NCI-H1092 (cell line): ENCODE measurements at regions not wholly inside any gene's neighbourhood (a gene's known extent, or its start where the extent isn't known, plus 50 kb on each side); places are given as distances from the start of the nearest gene placed in this dataset.

Experiments used
- DNase-seq: peaks from one replicate; lab custom pipeline; 2025; lab: John Stamatoyannopoulos, UW

GRCh38 chr20:52402950-52403349, 211.4 kb upstream of the ZFP64 start:
- DNase-seq: no peak

GRCh38 chr20:52402514-52402913, 210.9 kb upstream of the ZFP64 start:
- DNase-seq: no peak

- DNase-seq: no peak
Measured at GRCh38 chr20:52401431-52401830, 209.9 kb upstream of the ZFP64 start.

GRCh38 chr20:52399352-52399751, 207.8 kb upstream of the ZFP64 start:
- DNase-seq: no peak

- DNase-seq: no peak
Measured at GRCh38 chr20:52389606-52390005, 198.0 kb upstream of the ZFP64 start.

- no peak for DNase-seq
Measured at GRCh38 chr20:52383995-52384621, 192.5 kb upstream of the ZFP64 start.

GRCh38 chr20:52382933-52383332, 191.4 kb upstream of the ZFP64 start:
- DNase-seq: no peak

GRCh38 chr20:52379723-52380336, 188.3 kb upstream of the ZFP64 start:
- no peak for DNase-seq

- no peak for DNase-seq
Measured at GRCh38 chr20:52372169-52372568, 180.6 kb upstream of the ZFP64 start.

- DNase-seq: no peak
Measured at GRCh38 chr20:52365688-52366087, 174.1 kb upstream of the ZFP64 start.

GRCh38 chr20:52364405-52364804, 172.8 kb upstream of the ZFP64 start:
- no peak for DNase-seq

GRCh38 chr20:52361650-52362049, 170.1 kb upstream of the ZFP64 start:
- DNase-seq: no peak

- DNase-seq: no peak
Measured at GRCh38 chr20:52349806-52350205, 158.2 kb upstream of the ZFP64 start.

- no peak for DNase-seq
Measured at GRCh38 chr20:52348434-52348833, 156.9 kb upstream of the ZFP64 start.

- no peak for DNase-seq
Measured at GRCh38 chr20:52346797-52347196, 155.2 kb upstream of the ZFP64 start.

- DNase-seq: no peak
Measured at GRCh38 chr20:52342913-52343312, 151.3 kb upstream of the ZFP64 start.

GRCh38 chr20:52340036-52340634, 148.6 kb upstream of the ZFP64 start:
- DNase-seq: no peak

GRCh38 chr20:52332649-52333250, 141.2 kb upstream of the ZFP64 start:
- DNase-seq: no peak

GRCh38 chr20:52332230-52332629, 140.7 kb upstream of the ZFP64 start:
- DNase-seq: no peak

- DNase-seq: no peak
Measured at GRCh38 chr20:52331655-52332054, 140.1 kb upstream of the ZFP64 start.

GRCh38 chr20:52321396-52321795, 129.8 kb upstream of the ZFP64 start:
- no peak for DNase-seq

- no peak for DNase-seq
Measured at GRCh38 chr20:52318651-52319050, 127.1 kb upstream of the ZFP64 start.

- DNase-seq: peak; percentile 60
Measured at GRCh38 chr20:52313341-52313963, 121.9 kb upstream of the ZFP64 start.
